Mesodermal cell (in vitro differentiated cells): ENCODE measurements at regions not wholly inside any gene's neighbourhood (a gene's known extent, or its start where the extent isn't known, plus 50 kb on each side); places are given as distances from the start of the nearest gene placed in this dataset.

Experiments used
- H3K27ac ChIP-seq: 2 replicates; pipeline ENCODE4 v1.7.0; 2013; ENCODE audit warnings: mild to moderate bottlenecking, low read depth, low read length, moderate library complexity; ENCODE audit not compliant: severe bottlenecking
- H3K36me3 ChIP-seq: 2 replicates; pipeline ENCODE4 v1.7.1; 2013; ENCODE audit warnings: mild to moderate bottlenecking, low read length, moderate library complexity; ENCODE audit not compliant: control insufficient read depth, insufficient read depth
- H3K4me1 ChIP-seq: one replicate; pipeline ENCODE4 v1.7.1; 2013; ENCODE audit warnings: mild to moderate bottlenecking, low read length; ENCODE audit not compliant: insufficient read depth, control insufficient read depth, poor library complexity, severe bottlenecking
- H3K4me3 ChIP-seq: 2 replicates; pipeline ENCODE4 v1.7.0; 2013; ENCODE audit warnings: low read length, control low read depth, mild to moderate bottlenecking; ENCODE audit not compliant: insufficient read depth, poor library complexity, severe bottlenecking; ENCODE audit errors: extremely low read depth
- H3K9me3 ChIP-seq: 2 replicates; pipeline ENCODE4 v1.7.1; 2013; ENCODE audit warnings: mild to moderate bottlenecking, low read length, moderate library complexity; ENCODE audit not compliant: control insufficient read depth
- WGBS, 2 experiments: methylation state at CpG; one replicate each; pipeline ENCODE4 v1.1.5; 2013; ENCODE audit warnings: missing lambda C conversion rate in 2 of 2; ENCODE audit not compliant: insufficient coverage in 2 of 2; 5-methylcytosine and 5-hydroxymethylcytosine counted together

DNA sequence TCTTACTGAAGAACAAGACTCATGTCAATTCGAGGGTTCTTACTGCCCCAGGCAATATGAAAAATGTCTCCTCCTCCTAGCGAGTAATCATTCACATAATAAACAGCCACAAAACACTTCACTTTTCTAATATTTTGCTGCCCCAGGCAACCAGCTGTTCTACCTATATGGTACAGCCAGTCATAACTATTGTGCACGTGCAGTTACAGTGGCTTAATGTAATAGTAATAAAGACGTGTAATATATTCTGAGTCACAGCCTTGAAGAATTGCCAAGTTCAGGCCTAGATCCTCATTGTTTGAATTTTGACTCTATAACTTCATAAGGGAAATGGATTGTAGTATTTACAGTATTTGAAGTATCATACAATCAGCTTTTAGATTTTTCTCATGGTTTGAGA, 1250.0 kb upstream of the GBE1 start:
- Histone ChIP-seq H3K36me3 (no peaks in the 10 kb centered on the region), H3K4me3 (no peak overlapping the region), H3K4me1 (no peaks in the 10 kb centered on the region), H3K9me3 (no peaks in the 10 kb centered on the region), H3K27ac (no peak overlapping the region)
- WGBS, 2 experiments = 82 to 93% methylated on average over 2 to 3 of the region's 4 CpGs

DNA sequence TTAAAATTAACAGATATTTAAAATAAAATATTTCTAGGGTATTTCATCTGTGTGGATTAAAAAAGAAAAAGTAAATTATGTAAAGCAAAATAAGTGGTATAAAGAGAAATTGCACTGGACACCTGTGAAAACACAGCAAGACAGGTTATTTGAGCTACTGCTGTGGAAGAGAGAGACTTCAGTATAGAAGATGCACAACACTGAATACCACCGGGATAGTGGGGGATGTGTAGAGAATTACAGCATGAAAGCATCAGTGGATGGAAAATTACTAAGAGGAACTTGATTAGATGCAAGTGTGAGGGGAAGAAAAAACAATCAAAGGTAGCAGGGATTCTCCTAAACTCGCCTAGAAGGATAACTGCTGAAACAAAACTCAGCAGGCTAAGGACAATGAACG, 1242.5 kb upstream of the GBE1 start:
- Histone ChIP-seq H3K4me1 (no peaks in the 10 kb centered on the region), H3K4me3 (no peak overlapping the region), H3K9me3 (no peaks in the 10 kb centered on the region), H3K36me3 (no peaks in the 10 kb centered on the region), H3K27ac (no peak overlapping the region)
- WGBS, 2 experiments = 59 to 85% methylated on average over 3 of the region's 3 CpGs

DNA sequence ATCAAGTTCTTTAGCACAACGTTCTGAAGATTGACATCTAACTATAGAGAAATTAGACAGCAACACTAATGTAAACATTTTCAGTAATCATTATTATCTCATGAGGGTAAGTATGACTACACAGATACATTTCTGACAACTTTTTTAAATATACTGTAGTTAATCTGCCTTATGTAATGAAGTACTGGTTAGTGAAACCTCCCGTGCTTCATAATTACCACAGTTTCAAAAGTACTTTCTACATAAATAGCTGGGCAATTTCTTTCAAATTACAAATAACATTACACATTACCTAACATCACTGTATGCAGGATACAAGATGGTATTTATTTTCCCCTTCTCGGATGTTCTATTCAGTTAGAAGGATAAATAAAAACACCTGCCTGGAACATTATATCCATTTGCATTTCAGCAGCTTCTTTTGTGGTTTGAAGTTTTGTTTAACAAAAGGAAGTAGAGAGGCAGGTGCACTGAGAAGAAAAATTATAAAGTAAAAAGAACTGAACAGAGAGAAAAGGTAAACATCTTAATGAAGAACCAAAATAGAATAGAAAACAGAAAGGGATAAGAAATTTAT, 1241.5 kb upstream of the GBE1 start:
- no CpG with 5 or more reads among the region's 3 CpGs for WGBS, 2 experiments

DNA sequence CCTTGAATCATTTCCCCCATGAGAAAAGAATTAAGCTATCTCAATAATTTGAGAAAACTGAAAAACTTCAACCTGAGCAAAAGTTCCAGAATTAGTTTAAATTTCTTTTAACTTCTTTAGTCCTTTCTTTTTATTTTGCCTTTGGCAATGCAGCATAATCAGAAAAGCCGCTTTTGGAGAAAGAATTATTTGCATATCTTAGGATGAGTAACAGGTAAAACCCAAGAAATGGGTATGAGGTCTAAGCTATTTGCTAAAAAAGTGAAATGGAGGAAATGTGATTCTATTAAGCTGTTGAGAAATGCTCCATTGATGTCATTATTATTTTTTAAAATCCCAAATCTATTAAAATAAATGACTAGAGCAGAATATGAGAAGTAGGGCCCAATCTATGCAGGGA, 1238.3 kb upstream of the GBE1 start:
- Histone ChIP-seq H3K9me3 (no peaks in the 10 kb centered on the region), H3K36me3 (no peaks in the 10 kb centered on the region), H3K27ac (no peak overlapping the region), H3K4me1 (no peaks in the 10 kb centered on the region), H3K4me3 (no peak overlapping the region)
- WGBS, 2 experiments = 83% methylated on average over 1 of the region's 1 CpG; no CpG with 5 or more reads in 1 of the 2 experiments

More for the DNA sequence above, 1241.5 kb upstream of the GBE1 start:
- H3K4me3 ChIP-seq = no peak overlapping the region
- no peak overlapping the region for H3K27ac ChIP-seq
- H3K9me3 ChIP-seq = no peaks in the 10 kb centered on the region
- no peaks in the 10 kb centered on the region for H3K4me1 ChIP-seq
- H3K36me3 ChIP-seq = no peaks in the 10 kb centered on the region

DNA sequence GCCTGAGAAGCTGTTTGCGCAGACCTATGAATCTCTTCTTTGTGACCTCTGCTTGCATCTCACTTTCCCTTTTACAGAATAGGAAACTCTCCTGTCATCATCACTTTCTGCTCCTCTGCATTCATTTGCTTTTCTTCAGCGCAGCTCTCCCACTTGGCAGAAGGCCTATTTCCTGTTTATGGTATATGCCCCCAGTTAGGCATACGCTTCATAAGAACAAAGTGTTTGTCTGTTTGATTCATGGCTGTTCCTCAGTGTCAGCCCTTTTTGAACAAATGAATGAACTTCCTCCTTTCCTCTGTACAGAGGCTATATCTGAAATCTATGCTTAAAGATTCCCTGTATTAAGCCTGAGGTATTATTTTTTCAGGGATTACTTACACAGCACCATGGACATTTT, 1216.9 kb upstream of the GBE1 start:
- peaks cover 7% of the 10 kb centered on the region for H3K4me1 ChIP-seq
- WGBS, 2 experiments = 94 to 100% methylated on average over 1 of the region's 3 CpGs
- H3K36me3 ChIP-seq = no peaks in the 10 kb centered on the region
- no peaks in the 10 kb centered on the region for H3K9me3 ChIP-seq
- H3K4me3 ChIP-seq = no peak overlapping the region
- peak overlapping the region; percentile 48 for H3K27ac ChIP-seq

DNA sequence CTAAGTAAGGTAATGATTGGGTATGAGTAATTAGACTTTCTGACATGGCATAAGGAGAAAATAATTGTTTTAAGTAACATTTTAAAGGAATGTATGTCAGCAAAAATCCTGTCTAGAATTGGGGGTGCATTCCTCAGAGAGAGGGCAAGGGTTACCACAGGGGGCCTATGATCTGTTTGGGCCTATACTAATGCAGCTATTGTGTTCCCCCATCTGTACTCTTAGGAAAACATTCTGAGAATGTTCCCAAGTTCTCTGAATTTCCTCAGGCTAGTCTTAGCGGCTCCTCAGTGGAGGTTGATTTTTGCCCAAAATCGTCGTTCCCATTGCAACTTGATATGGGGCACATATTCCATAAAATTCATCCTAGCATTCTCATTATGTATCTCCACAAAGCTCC, 1216.4 kb upstream of the GBE1 start:
- Histone ChIP-seq H3K36me3 (no peaks in the 10 kb centered on the region), H3K27ac (peak overlapping the region; percentile 48), H3K9me3 (no peaks in the 10 kb centered on the region), H3K4me3 (no peak overlapping the region), H3K4me1 (peaks cover 7% of the 10 kb centered on the region)
- 57 to 83% methylated on average over 1 to 3 of the region's 3 CpGs for WGBS, 2 experiments

DNA sequence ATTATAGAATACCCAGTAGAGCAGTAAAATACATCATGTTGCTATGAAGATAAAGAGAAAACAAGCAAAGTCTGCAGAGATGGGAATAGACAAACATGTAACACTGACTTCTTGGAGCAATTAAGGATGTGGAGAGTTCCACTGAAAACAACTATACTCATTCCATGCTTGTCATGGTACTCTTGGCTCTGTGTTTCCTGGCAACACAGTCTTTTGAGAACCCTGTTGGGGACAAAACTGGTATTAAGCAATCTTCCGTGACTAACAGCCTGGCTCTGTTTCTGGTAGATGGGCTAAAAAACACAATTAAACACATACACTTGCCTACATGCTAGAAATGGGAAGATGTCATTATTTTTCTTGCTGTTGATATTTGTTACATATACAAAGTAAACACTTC, 1212.3 kb upstream of the GBE1 start:
- H3K4me3 ChIP-seq = no peak overlapping the region
- H3K9me3 ChIP-seq = no peaks in the 10 kb centered on the region
- no CpG with 5 or more reads among the region's 1 CpG for WGBS, 2 experiments
- H3K4me1 ChIP-seq = peaks cover 7% of the 10 kb centered on the region
- H3K36me3 ChIP-seq = no peaks in the 10 kb centered on the region
- no peak overlapping the region for H3K27ac ChIP-seq

DNA sequence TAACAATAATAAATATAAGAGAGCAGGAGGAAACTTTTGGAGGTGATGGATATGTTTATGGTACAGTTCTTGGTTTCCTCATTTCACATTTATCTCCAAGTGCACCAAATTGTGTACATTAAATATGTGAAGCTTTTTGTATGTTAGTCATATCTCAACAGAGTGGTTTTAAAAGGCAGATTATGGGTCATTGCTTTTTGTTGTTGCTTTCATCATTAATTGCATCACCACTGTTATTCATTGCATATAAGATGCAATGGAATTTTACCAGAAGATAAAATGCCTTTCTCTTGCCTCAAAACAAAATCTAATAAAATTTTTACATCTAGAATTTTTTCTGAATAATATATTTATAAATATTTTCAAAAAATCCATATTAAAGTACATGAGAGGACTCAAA, 1198.9 kb upstream of the GBE1 start:
- Histone ChIP-seq H3K36me3 (no peaks in the 10 kb centered on the region), H3K27ac (no peak overlapping the region), H3K9me3 (no peaks in the 10 kb centered on the region), H3K4me1 (no peaks in the 10 kb centered on the region), H3K4me3 (no peak overlapping the region)

DNA sequence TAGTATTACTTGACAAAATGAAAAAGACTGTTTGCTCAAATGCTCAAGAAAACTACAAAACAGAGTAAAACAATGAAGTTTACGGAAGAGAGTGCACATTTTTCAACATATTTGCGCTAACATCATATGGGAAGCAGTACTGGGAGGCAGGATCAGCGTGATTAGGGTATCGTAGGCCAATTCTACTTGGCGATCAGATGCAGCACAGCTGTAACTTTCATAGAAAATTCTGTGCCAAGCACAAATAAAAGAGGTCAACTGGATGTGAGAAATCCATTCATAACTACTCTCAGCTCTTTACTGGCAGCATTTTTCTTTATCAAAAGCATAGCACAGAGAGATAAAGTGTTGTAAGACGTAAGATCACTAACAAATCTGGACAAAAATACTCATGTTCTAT, 1196.3 kb upstream of the GBE1 start:
- H3K36me3 ChIP-seq = no peaks in the 10 kb centered on the region
- no peaks in the 10 kb centered on the region for H3K4me1 ChIP-seq
- no peaks in the 10 kb centered on the region for H3K9me3 ChIP-seq
- no peak overlapping the region for H3K4me3 ChIP-seq
- H3K27ac ChIP-seq = no peak overlapping the region
- WGBS, 2 experiments = 75 to 90% methylated on average over 2 to 5 of the region's 6 CpGs

DNA sequence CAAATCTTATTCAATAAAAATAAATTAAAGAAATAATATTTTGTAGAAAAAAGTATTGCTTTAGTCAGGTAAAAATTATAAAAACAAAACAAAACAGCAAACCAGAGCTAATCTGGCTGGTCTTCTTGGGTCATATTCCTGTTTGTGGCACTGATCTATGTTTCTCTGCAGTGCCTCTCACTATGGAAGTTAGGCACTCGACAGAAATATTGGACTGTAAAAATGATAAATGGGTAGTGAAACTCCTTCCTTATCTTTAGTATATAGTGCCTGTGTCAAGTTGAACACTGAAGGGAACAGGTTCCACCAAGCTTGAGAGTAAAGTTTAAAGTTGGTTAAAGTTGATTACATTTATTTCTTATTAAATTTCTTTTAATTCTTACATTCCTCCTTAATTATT, 1195.6 kb upstream of the GBE1 start:
- Histone ChIP-seq H3K36me3 (no peaks in the 10 kb centered on the region), H3K27ac (no peak overlapping the region), H3K4me3 (no peak overlapping the region), H3K9me3 (no peaks in the 10 kb centered on the region), H3K4me1 (no peaks in the 10 kb centered on the region)
- no CpG with 5 or more reads among the region's 1 CpG for WGBS, 2 experiments

DNA sequence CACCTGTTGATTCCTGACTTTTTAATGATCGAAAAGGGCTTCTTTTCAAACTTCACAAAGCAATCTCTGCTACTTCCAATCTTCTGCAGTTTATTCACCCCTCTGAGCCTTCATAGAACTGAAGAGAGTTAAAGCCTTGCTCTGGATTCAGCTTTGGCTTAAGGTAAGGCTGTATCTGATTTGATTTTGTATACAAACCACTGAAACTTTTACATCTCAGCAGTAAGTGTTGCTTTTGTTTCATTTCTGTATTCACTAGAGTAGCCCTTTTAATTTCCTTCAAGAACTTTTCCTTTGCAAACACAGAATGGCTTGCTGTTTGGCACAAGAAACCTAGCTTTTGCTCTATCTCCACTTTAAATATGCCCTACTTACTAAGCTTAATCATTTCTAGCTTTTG, 1193.0 kb upstream of the GBE1 start:
- Histone ChIP-seq H3K4me1 (no peaks in the 10 kb centered on the region), H3K9me3 (no peaks in the 10 kb centered on the region), H3K4me3 (no peak overlapping the region), H3K36me3 (no peaks in the 10 kb centered on the region), H3K27ac (no peak overlapping the region)
- WGBS, 2 experiments = 60 to 78% methylated on average over 1 of the region's 1 CpG
